Activated naive CD4-positive, alpha-beta T cell treated with anti-CD3 and anti-CD28 coated beads, Interleukin-2, amount 10 ng/mL, durations not matched to agents 7 days and 5 days (primary cell): ENCODE measurements at regions not wholly inside any gene's neighbourhood (a gene's known extent, or its start where the extent isn't known, plus 50 kb on each side); places are given as distances from the start of the nearest gene placed in this dataset.

Experiments used
- CTCF ChIA-PET: fragments of 350-600 bp; sonication (Branson Sonifier 250); formaldehyde crosslinking; loops from one replicate; lab custom pipeline; 2021; ENCODE audit warnings: antibody characterized with exemption; lab: Charles Lee
- DNase-seq: peaks from one replicate; pipeline ENCODE4 v3.0.0-alpha.2; 2020
- H3K27ac Mint-ChIP-seq: one replicate; pipeline ENCODE4 v1.8.0; 2021; ENCODE audit warnings: mild to moderate bottlenecking, moderate library complexity, mixed read lengths
- H3K27me3 Mint-ChIP-seq: one replicate; pipeline ENCODE4 v1.8.0; 2021; ENCODE audit warnings: mild to moderate bottlenecking, mixed read lengths
- H3K36me3 Mint-ChIP-seq: one replicate; pipeline ENCODE4 v1.8.0; 2021; ENCODE audit warnings: mixed read lengths
- H3K4me1 Mint-ChIP-seq: one replicate; pipeline ENCODE4 v1.8.0; 2021; ENCODE audit warnings: mixed read lengths
- H3K4me3 Mint-ChIP-seq: one replicate; pipeline ENCODE4 v1.8.0; 2021; ENCODE audit warnings: mild to moderate bottlenecking, moderate library complexity, mixed read lengths
- H3K9me3 Mint-ChIP-seq: one replicate; pipeline ENCODE4 v1.8.0; 2021; ENCODE audit warnings: mixed read lengths

GRCh38 chr16:48487287-48487686 lies 102.1 kb upstream of the SIAH1 start:
- H3K27me3 Mint-ChIP-seq, result peaks cover 13% of the 10 kb centered on the region
- no peaks in the 10 kb centered on the region for H3K4me1 Mint-ChIP-seq
- DNase-seq, result no peak
- CTCF ChIA-PET, result interaction anchor here (0.6 kb wide), 1 partner anchor 136 kb away, joined by 3 read pairs; no protein-coding TSS in a partner anchor
- no peak overlapping the region for H3K4me3 Mint-ChIP-seq
- no peaks in the 10 kb centered on the region for H3K36me3 Mint-ChIP-seq
- H3K9me3 Mint-ChIP-seq, result peaks cover 4% of the 10 kb centered on the region
- H3K27ac Mint-ChIP-seq, result no peak overlapping the region

- no peak for DNase-seq
- Mint-ChIP-seq H3K4me3 (no peak overlapping the region), H3K36me3 (no peaks in the 10 kb centered on the region), H3K27ac (no peak overlapping the region), H3K4me1 (no peaks in the 10 kb centered on the region), H3K27me3 (peaks cover 5% of the 10 kb centered on the region), H3K9me3 (peaks cover 6% of the 10 kb centered on the region)
- CTCF ChIA-PET, result no interaction called here
These were observed 96.6 kb upstream of the SIAH1 start for GRCh38 chr16:48481772-48482171.

- H3K4me1 Mint-ChIP-seq, result no peaks in the 10 kb centered on the region
- H3K4me3 Mint-ChIP-seq, result no peak overlapping the region
- H3K9me3 Mint-ChIP-seq, result peaks cover 6% of the 10 kb centered on the region
- no peak overlapping the region for H3K27ac Mint-ChIP-seq
- H3K27me3 Mint-ChIP-seq, result peaks cover 3% of the 10 kb centered on the region
- DNase-seq, result no peak
- CTCF ChIA-PET, result no interaction called here
- H3K36me3 Mint-ChIP-seq, result no peaks in the 10 kb centered on the region
These were observed 96.0 kb upstream of the SIAH1 start for GRCh38 chr16:48481211-48481610.

GRCh38 chr16:48479955-48480354 lies 94.7 kb upstream of the SIAH1 start:
- Mint-ChIP-seq H3K9me3 (peaks cover 10% of the 10 kb centered on the region), H3K4me3 (no peak overlapping the region), H3K4me1 (no peaks in the 10 kb centered on the region), H3K36me3 (no peaks in the 10 kb centered on the region), H3K27me3 (peaks cover 3% of the 10 kb centered on the region), H3K27ac (no peak overlapping the region)
- CTCF ChIA-PET, result interaction anchor here (1.9 kb wide), 1 partner anchor 143 kb away, joined by 6 read pairs; no protein-coding TSS in a partner anchor
- no peak for DNase-seq

GRCh38 chr16:48479329-48479728 lies 94.1 kb upstream of the SIAH1 start:
- peaks cover 3% of the 10 kb centered on the region for H3K27me3 Mint-ChIP-seq
- H3K4me3 Mint-ChIP-seq, result no peak overlapping the region
- no peak overlapping the region for H3K27ac Mint-ChIP-seq
- no peak for DNase-seq
- no peaks in the 10 kb centered on the region for H3K4me1 Mint-ChIP-seq
- CTCF ChIA-PET, result interaction anchor here (1.9 kb wide), 1 partner anchor 144 kb away, joined by 6 read pairs; no protein-coding TSS in a partner anchor
- H3K9me3 Mint-ChIP-seq, result peaks cover 8% of the 10 kb centered on the region
- H3K36me3 Mint-ChIP-seq, result no peaks in the 10 kb centered on the region

GRCh38 chr16:48478393-48478792 lies 93.2 kb upstream of the SIAH1 start:
- no peaks in the 10 kb centered on the region for H3K4me1 Mint-ChIP-seq
- CTCF ChIA-PET, result no interaction called here

GRCh38 chr16:48471435-48471834 lies 86.2 kb upstream of the SIAH1 start:
- H3K27me3 Mint-ChIP-seq, result no peaks in the 10 kb centered on the region
- peaks cover 6% of the 10 kb centered on the region for H3K9me3 Mint-ChIP-seq
- H3K36me3 Mint-ChIP-seq, result no peaks in the 10 kb centered on the region
- CTCF ChIA-PET, result no interaction called here
- no peak overlapping the region for H3K4me3 Mint-ChIP-seq
- no peaks in the 10 kb centered on the region for H3K4me1 Mint-ChIP-seq
- no peak overlapping the region for H3K27ac Mint-ChIP-seq
- DNase-seq, result no peak

More at GRCh38 chr16:48478393-48478792, 93.2 kb upstream of the SIAH1 start:
- no peaks in the 10 kb centered on the region for H3K36me3 Mint-ChIP-seq
- H3K4me3 Mint-ChIP-seq, result no peak overlapping the region
- H3K27me3 Mint-ChIP-seq, result peaks cover 3% of the 10 kb centered on the region
- H3K27ac Mint-ChIP-seq, result no peak overlapping the region
- H3K9me3 Mint-ChIP-seq, result peaks cover 6% of the 10 kb centered on the region
- DNase-seq, result no peak

GRCh38 chr16:48462106-48462740 lies 77.0 kb upstream of the SIAH1 start:
- DNase-seq, result no peak
- no peaks in the 10 kb centered on the region for H3K36me3 Mint-ChIP-seq
- H3K4me1 Mint-ChIP-seq, result peaks cover 6% of the 10 kb centered on the region
- H3K27me3 Mint-ChIP-seq, result peaks cover 14% of the 10 kb centered on the region
- H3K27ac Mint-ChIP-seq, result no peak overlapping the region
- H3K4me3 Mint-ChIP-seq, result no peak overlapping the region
- CTCF ChIA-PET, result no interaction called here
- H3K9me3 Mint-ChIP-seq, result no peaks in the 10 kb centered on the region

GRCh38 chr16:48459167-48459566 lies 74.0 kb upstream of the SIAH1 start:
- no peak overlapping the region for H3K27ac Mint-ChIP-seq
- no peak overlapping the region for H3K4me3 Mint-ChIP-seq
- CTCF ChIA-PET, result no interaction called here
- H3K36me3 Mint-ChIP-seq, result no peaks in the 10 kb centered on the region
- DNase-seq, result no peak
- H3K4me1 Mint-ChIP-seq, result peaks cover 6% of the 10 kb centered on the region
- peaks cover 22% of the 10 kb centered on the region for H3K27me3 Mint-ChIP-seq
- H3K9me3 Mint-ChIP-seq, result no peaks in the 10 kb centered on the region

- DNase-seq, result no peak
- H3K4me3 Mint-ChIP-seq, result no peak overlapping the region
- H3K27ac Mint-ChIP-seq, result no peak overlapping the region
- H3K27me3 Mint-ChIP-seq, result peaks cover 19% of the 10 kb centered on the region
- H3K9me3 Mint-ChIP-seq, result no peaks in the 10 kb centered on the region
- CTCF ChIA-PET, result interaction anchor here (1.1 kb wide), 1 partner anchor 169 kb away, joined by 4 read pairs; no protein-coding TSS in a partner anchor
- peaks cover 4% of the 10 kb centered on the region for H3K4me1 Mint-ChIP-seq
- no peaks in the 10 kb centered on the region for H3K36me3 Mint-ChIP-seq
These were observed 68.8 kb upstream of the SIAH1 start for GRCh38 chr16:48454051-48454450.

- CTCF ChIA-PET, result interaction anchor here (1.1 kb wide), 1 partner anchor 170 kb away, joined by 4 read pairs; no protein-coding TSS in a partner anchor
- H3K27me3 Mint-ChIP-seq, result peaks cover 19% of the 10 kb centered on the region
- H3K4me1 Mint-ChIP-seq, result no peaks in the 10 kb centered on the region
- no peak overlapping the region for H3K27ac Mint-ChIP-seq
- H3K4me3 Mint-ChIP-seq, result no peak overlapping the region
- no peaks in the 10 kb centered on the region for H3K9me3 Mint-ChIP-seq
- DNase-seq, result no peak
- no peaks in the 10 kb centered on the region for H3K36me3 Mint-ChIP-seq
These were observed 68.0 kb upstream of the SIAH1 start for GRCh38 chr16:48452991-48453760.

GRCh38 chr16:48451323-48451722 lies 66.1 kb upstream of the SIAH1 start:
- Mint-ChIP-seq H3K9me3 (no peaks in the 10 kb centered on the region), H3K27me3 (peaks cover 16% of the 10 kb centered on the region), H3K27ac (no peak overlapping the region), H3K4me3 (no peak overlapping the region), H3K4me1 (no peaks in the 10 kb centered on the region), H3K36me3 (no peaks in the 10 kb centered on the region)
- CTCF ChIA-PET, result no interaction called here
- DNase-seq, result no peak

- no peak overlapping the region for H3K27ac Mint-ChIP-seq
- no peak overlapping the region for H3K4me3 Mint-ChIP-seq
- H3K27me3 Mint-ChIP-seq, result peaks cover 8% of the 10 kb centered on the region
- no peaks in the 10 kb centered on the region for H3K9me3 Mint-ChIP-seq
- CTCF ChIA-PET, result no interaction called here
- no peaks in the 10 kb centered on the region for H3K36me3 Mint-ChIP-seq
- no peaks in the 10 kb centered on the region for H3K4me1 Mint-ChIP-seq
- DNase-seq, result no peak
These were observed 65.2 kb upstream of the SIAH1 start for GRCh38 chr16:48450367-48450766.

GRCh38 chr16:48448841-48449481 lies 63.7 kb upstream of the SIAH1 start:
- Mint-ChIP-seq H3K27me3 (peaks cover 5% of the 10 kb centered on the region), H3K9me3 (no peaks in the 10 kb centered on the region), H3K27ac (no peak overlapping the region), H3K4me3 (no peak overlapping the region), H3K36me3 (no peaks in the 10 kb centered on the region), H3K4me1 (no peaks in the 10 kb centered on the region)
- CTCF ChIA-PET, result no interaction called here
- no peak for DNase-seq
